Keratinocyte (primary cell): ENCODE measurements at regions not wholly inside any gene's neighbourhood (a gene's known extent, or its start where the extent isn't known, plus 50 kb on each side); places are given as distances from the start of the nearest gene placed in this dataset.

Experiments used
- DNase-seq: peaks from one replicate; pipeline ENCODE4 v3.0.0-alpha.2; 2011; ENCODE audit warnings: low read depth, missing footprints, low spot score
- FAIRE-seq: peaks from 2 replicates; lab custom pipeline; 2011; peaks lifted over from hg19 to GRCh38; lab: Jason Lieb, UNC
- H2AFZ ChIP-seq: 2 replicates; pipeline ENCODE4 v1.6.0; 2012; ENCODE audit warnings: low read length, control low read depth, inconsistent platforms; ENCODE audit not compliant: control insufficient read depth
- H3K27ac ChIP-seq: 2 replicates; pipeline ENCODE4 v1.5.1; 2011; ENCODE audit warnings: low read length; ENCODE audit not compliant: control insufficient read depth, insufficient read depth
- H3K27me3 ChIP-seq: 3 replicates; pipeline ENCODE4 v1.6.0; 2011; ENCODE audit warnings: low read length; ENCODE audit not compliant: control insufficient read depth, insufficient read depth; ENCODE audit errors: extremely low read depth
- H3K36me3 ChIP-seq, 2 experiments: 2 replicates in 1 of 2; 3 replicates in 1 of 2; pipeline ENCODE4 v1.5.1; 2011; ENCODE audit warnings: low read length in 2 of 2, mild to moderate bottlenecking in 1 of 2; ENCODE audit not compliant: control insufficient read depth in 2 of 2, insufficient read depth in 2 of 2; ENCODE audit errors: extremely low read depth in 1 of 2
- H3K4me1 ChIP-seq: 3 replicates; pipeline ENCODE4 v1.5.1; 2011; ENCODE audit warnings: low read length; ENCODE audit not compliant: control insufficient read depth, insufficient read depth; ENCODE audit errors: extremely low read depth
- H3K4me2 ChIP-seq: 3 replicates; pipeline ENCODE4 v1.6.0; 2011; ENCODE audit warnings: low read depth, low read length; ENCODE audit not compliant: control insufficient read depth, insufficient read depth; ENCODE audit errors: extremely low read depth
- H3K4me3 ChIP-seq, 3 experiments: fragments of 200-600 bp in 1 of 3; sonication (generic) in 1 of 3; 2 replicates in 2 of 3; 3 replicates in 1 of 3; pipeline ENCODE4 v1.5.1; 2011 to 2016; ENCODE audit warnings: low read length in 3 of 3, mild to moderate bottlenecking in 3 of 3, control low read depth in 2 of 3, inconsistent platforms in 1 of 3, low read depth in 1 of 3, mixed read lengths in 1 of 3, mixed run types in 1 of 3, moderate library complexity in 1 of 3; ENCODE audit not compliant: control insufficient read depth in 2 of 3, insufficient read depth in 2 of 3; ENCODE audit errors: extremely low read depth in 1 of 3
- H3K79me2 ChIP-seq: 2 replicates; pipeline ENCODE4 v1.6.0; 2012; ENCODE audit warnings: low read length; ENCODE audit not compliant: control insufficient read depth, insufficient read depth
- H3K9ac ChIP-seq: 3 replicates; pipeline ENCODE4 v1.6.0; 2011; ENCODE audit warnings: low read length; ENCODE audit not compliant: control insufficient read depth, insufficient read depth; ENCODE audit errors: extremely low read depth
- H3K9me1 ChIP-seq: 3 replicates; pipeline ENCODE4 v1.6.0; 2011; ENCODE audit warnings: low read length; ENCODE audit not compliant: control insufficient read depth, insufficient read depth; ENCODE audit errors: extremely low read depth
- H3K9me3 ChIP-seq: 2 replicates; pipeline ENCODE4 v1.5.1; 2012; ENCODE audit warnings: low read depth, low read length; ENCODE audit not compliant: control insufficient read depth
- H4K20me1 ChIP-seq: 3 replicates; pipeline ENCODE4 v1.6.0; 2011; ENCODE audit warnings: low read length; ENCODE audit not compliant: control insufficient read depth, insufficient read depth; ENCODE audit errors: extremely low read depth
- CTCF ChIP-seq, 3 experiments: IDR thresholded peaks in 1 of 3; conservative IDR thresholded peaks in 1 of 3; optimal IDR thresholded peaks in 1 of 3; 2 replicates in 2 of 3; 3 replicates in 1 of 3; pipeline versions ENCODE3 to v1.5.1; 2011; ENCODE audit warnings: low read length in 3 of 3, mild to moderate bottlenecking in 3 of 3, moderate library complexity in 2 of 3, control low read depth in 1 of 3, inconsistent platforms in 1 of 3; ENCODE audit not compliant: insufficient read depth in 2 of 3; ENCODE audit errors: extremely low read depth in 1 of 3
- EZH2 ChIP-seq: IDR thresholded peaks from one replicate; pipeline ENCODE4 v1.6.1; 2012; ENCODE audit warnings: inconsistent platforms, mild to moderate bottlenecking, low read length, moderate library complexity
- dilution Hi-C: fragments of 300-500 bp; cut with MboI; formaldehyde crosslinking; loops from one replicate; pipeline ENCODE4 v1.7.0; 2020; ENCODE audit warnings: low sequenced_read_pairs; ENCODE audit not compliant: extremely low pct_ligation_motif_present

GRCh38 chr1:218811497-218811896 is 362.2 kb upstream of the LYPLAL1 start:
- H3K36me3 ChIP-seq: no peaks in the 10 kb centered on the region
- no peaks in the 10 kb centered on the region for H3K9me3 ChIP-seq
- H4K20me1 ChIP-seq: no peaks in the 10 kb centered on the region
- no peak overlapping the region for H2AFZ ChIP-seq
- H3K79me2 ChIP-seq: no peaks in the 10 kb centered on the region
- DNase-seq (no peak), FAIRE-seq (no peak)
- no peaks in the 10 kb centered on the region for H3K4me1 ChIP-seq
- H3K27ac ChIP-seq: no peak overlapping the region
- TF ChIP-seq CTCF (optimal IDR thresholded peaks at IDR 0.05 in 1 of 3, IDR thresholded peaks at IDR 0.05 in 1 of 3, conservative IDR thresholded peaks at IDR 0.05 in 1 of 3; ENCODE audit: extremely low read depth in 1 of 3, insufficient read depth in 2 of 3, low read length in 3 of 3): no peak
- TF ChIP-seq EZH2: no peak
- H3K4me3 ChIP-seq: no peak overlapping the region
- no peaks in the 10 kb centered on the region for H3K9me1 ChIP-seq
- H3K27me3 ChIP-seq: no peaks in the 10 kb centered on the region
- dilution Hi-C loops: no loop called here
- H3K4me2 ChIP-seq: no peak overlapping the region
- H3K9ac ChIP-seq: no peak overlapping the region

GRCh38 chr1:218812360-218812759 is 361.3 kb upstream of the LYPLAL1 start:
- dilution Hi-C loops: no loop called here
- no peaks in the 10 kb centered on the region for H3K36me3 ChIP-seq
- no peak for FAIRE-seq
- no peaks in the 10 kb centered on the region for H3K27me3 ChIP-seq
- no peaks in the 10 kb centered on the region for H3K9me3 ChIP-seq
- TF ChIP-seq CTCF (optimal IDR thresholded peaks at IDR 0.05 in 1 of 3, IDR thresholded peaks at IDR 0.05 in 1 of 3, conservative IDR thresholded peaks at IDR 0.05 in 1 of 3; ENCODE audit: extremely low read depth in 1 of 3, insufficient read depth in 2 of 3, low read length in 3 of 3): no peak
- no peak for TF ChIP-seq EZH2
- no peaks in the 10 kb centered on the region for H3K79me2 ChIP-seq
- no peak for DNase-seq
- no peaks in the 10 kb centered on the region for H3K9me1 ChIP-seq
- no peak overlapping the region for H2AFZ ChIP-seq
- H3K4me2 ChIP-seq: no peak overlapping the region
- no peak overlapping the region for H3K9ac ChIP-seq
- no peaks in the 10 kb centered on the region for H3K4me1 ChIP-seq
- H4K20me1 ChIP-seq: no peaks in the 10 kb centered on the region
- no peak overlapping the region for H3K4me3 ChIP-seq
- H3K27ac ChIP-seq: no peak overlapping the region
